Loucy (cell line): ENCODE measurements at regions not wholly inside any gene's neighbourhood (a gene's known extent, or its start where the extent isn't known, plus 50 kb on each side); places are given as distances from the start of the nearest gene placed in this dataset.

Source experiments
- H2AFZ ChIP-seq: fragments of 200-600 bp; sonication (generic); 2 replicates; pipeline ENCODE4 v1.6.0; 2016; ENCODE audit warnings: antibody characterized with exemption, mild to moderate bottlenecking, low read length, moderate library complexity
- H3F3A ChIP-seq: fragments of 200-600 bp; 2 replicates; pipeline ENCODE4 v1.6.0; 2016; ENCODE audit warnings: antibody characterized with exemption, low read depth, mild to moderate bottlenecking
- H3K27me3 ChIP-seq: fragments of 200-600 bp; sonication (generic); 2 replicates; pipeline ENCODE4 v1.6.1; 2014; ENCODE audit warnings: low read length, mild to moderate bottlenecking; ENCODE audit not compliant: insufficient read depth, poor library complexity, severe bottlenecking
- H3K36me3 ChIP-seq: fragments of 200-600 bp; sonication (generic); 2 replicates; pipeline ENCODE4 v1.6.1; 2016; ENCODE audit warnings: low read length; ENCODE audit not compliant: insufficient read depth
- H3K4me1 ChIP-seq: fragments of 200-600 bp; sonication (generic); 2 replicates; pipeline ENCODE4 v1.5.1; 2014; ENCODE audit warnings: low read length, mild to moderate bottlenecking; ENCODE audit not compliant: insufficient read depth, poor library complexity, severe bottlenecking
- H3K4me2 ChIP-seq: fragments of 200-600 bp; sonication (generic); 2 replicates; pipeline ENCODE4 v1.6.0; 2014; ENCODE audit warnings: antibody characterized with exemption, low read length, low read depth, mild to moderate bottlenecking; ENCODE audit not compliant: poor library complexity, severe bottlenecking
- H3K4me3 ChIP-seq: fragments of 200-600 bp; sonication (generic); 2 replicates; pipeline ENCODE4 v1.5.1; 2014; ENCODE audit warnings: low read length, mild to moderate bottlenecking, mixed read lengths; ENCODE audit not compliant: poor library complexity, severe bottlenecking
- H3K79me2 ChIP-seq: fragments of 200-600 bp; sonication (generic); 2 replicates; pipeline ENCODE4 v1.6.1; 2014; ENCODE audit warnings: low read length; ENCODE audit not compliant: insufficient read depth
- H3K9ac ChIP-seq: fragments of 200-600 bp; sonication (generic); 2 replicates; pipeline ENCODE4 v1.6.0; 2014; ENCODE audit warnings: mild to moderate bottlenecking, low read depth, low read length, moderate library complexity; ENCODE audit not compliant: poor library complexity, severe bottlenecking
- H3K9me2 ChIP-seq: fragments of 200-600 bp; sonication (generic); replicated peaks from 2 replicates; pipeline ENCODE4 v1.6.1; 2016; ENCODE audit warnings: low read depth, low read length, mixed read lengths
- H3K9me3 ChIP-seq: fragments of 200-600 bp; sonication (generic); 2 replicates; pipeline ENCODE4 v1.6.1; 2014; ENCODE audit warnings: mild to moderate bottlenecking, antibody characterized with exemption, low read length, low read depth; ENCODE audit not compliant: insufficient read depth
- H4K20me1 ChIP-seq: fragments of 200-600 bp; sonication (generic); 2 replicates; pipeline ENCODE4 v1.6.0; 2014; ENCODE audit warnings: antibody characterized with exemption, low read length, mild to moderate bottlenecking; ENCODE audit not compliant: insufficient read depth, poor library complexity, severe bottlenecking
- EZH2phosphoT487 ChIP-seq: fragments of 200-600 bp; IDR thresholded peaks from 2 replicates; pipeline ENCODE4 v1.6.1; 2018; ENCODE audit warnings: antibody characterized with exemption, mild to moderate bottlenecking, moderate library complexity, borderline replicate concordance
- TF ChIP-seq, protein P1 (sequence below): fragments of 200-600 bp; sonication (generic); conservative IDR thresholded peaks from 2 replicates; pipeline ENCODE4 v1.5.1; 2014; ENCODE audit warnings: mild to moderate bottlenecking, antibody characterized with exemption, low read length

DNA sequence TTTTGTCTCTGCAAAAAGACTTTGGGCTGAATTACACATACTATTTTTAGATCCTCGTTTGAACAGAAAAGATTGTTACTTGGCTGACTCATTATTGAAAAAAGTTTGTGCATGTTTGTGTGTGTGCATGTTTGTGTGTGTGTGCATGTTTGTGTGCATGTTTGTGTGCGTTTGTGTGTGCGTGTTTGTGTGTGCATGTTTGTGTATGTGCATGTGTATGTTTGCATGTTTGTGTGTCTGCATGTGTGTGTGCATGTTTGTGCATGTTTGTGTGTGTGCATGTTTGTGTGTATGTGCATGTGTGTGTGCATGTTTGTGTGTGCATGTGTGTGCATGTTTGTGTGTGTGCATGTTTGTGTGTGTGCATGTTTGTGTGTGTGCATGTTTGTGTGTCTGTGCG lies 201.1 kb upstream of the FAT1 start:
- no peak overlapping the region for H3K9ac ChIP-seq
- peaks cover 5% of the 10 kb centered on the region for H3K4me1 ChIP-seq
- TF ChIP-seq, protein P1, sequence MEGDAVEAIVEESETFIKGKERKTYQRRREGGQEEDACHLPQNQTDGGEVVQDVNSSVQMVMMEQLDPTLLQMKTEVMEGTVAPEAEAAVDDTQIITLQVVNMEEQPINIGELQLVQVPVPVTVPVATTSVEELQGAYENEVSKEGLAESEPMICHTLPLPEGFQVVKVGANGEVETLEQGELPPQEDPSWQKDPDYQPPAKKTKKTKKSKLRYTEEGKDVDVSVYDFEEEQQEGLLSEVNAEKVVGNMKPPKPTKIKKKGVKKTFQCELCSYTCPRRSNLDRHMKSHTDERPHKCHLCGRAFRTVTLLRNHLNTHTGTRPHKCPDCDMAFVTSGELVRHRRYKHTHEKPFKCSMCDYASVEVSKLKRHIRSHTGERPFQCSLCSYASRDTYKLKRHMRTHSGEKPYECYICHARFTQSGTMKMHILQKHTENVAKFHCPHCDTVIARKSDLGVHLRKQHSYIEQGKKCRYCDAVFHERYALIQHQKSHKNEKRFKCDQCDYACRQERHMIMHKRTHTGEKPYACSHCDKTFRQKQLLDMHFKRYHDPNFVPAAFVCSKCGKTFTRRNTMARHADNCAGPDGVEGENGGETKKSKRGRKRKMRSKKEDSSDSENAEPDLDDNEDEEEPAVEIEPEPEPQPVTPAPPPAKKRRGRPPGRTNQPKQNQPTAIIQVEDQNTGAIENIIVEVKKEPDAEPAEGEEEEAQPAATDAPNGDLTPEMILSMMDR: no peak
- no peak for TF ChIP-seq EZH2phosphoT487
- no peaks in the 10 kb centered on the region for H3K36me3 ChIP-seq
- H4K20me1 ChIP-seq: no peaks in the 10 kb centered on the region
- H3K9me3 ChIP-seq: no peaks in the 10 kb centered on the region
- H3K4me2 ChIP-seq: no peak overlapping the region
- H3K9me2 ChIP-seq: no peaks in the 10 kb centered on the region
- H3K4me3 ChIP-seq: no peak overlapping the region
- H3K79me2 ChIP-seq: no peaks in the 10 kb centered on the region
- H3F3A ChIP-seq: no peaks in the 10 kb centered on the region
- H2AFZ ChIP-seq: no peak overlapping the region
- no peaks in the 10 kb centered on the region for H3K27me3 ChIP-seq

DNA sequence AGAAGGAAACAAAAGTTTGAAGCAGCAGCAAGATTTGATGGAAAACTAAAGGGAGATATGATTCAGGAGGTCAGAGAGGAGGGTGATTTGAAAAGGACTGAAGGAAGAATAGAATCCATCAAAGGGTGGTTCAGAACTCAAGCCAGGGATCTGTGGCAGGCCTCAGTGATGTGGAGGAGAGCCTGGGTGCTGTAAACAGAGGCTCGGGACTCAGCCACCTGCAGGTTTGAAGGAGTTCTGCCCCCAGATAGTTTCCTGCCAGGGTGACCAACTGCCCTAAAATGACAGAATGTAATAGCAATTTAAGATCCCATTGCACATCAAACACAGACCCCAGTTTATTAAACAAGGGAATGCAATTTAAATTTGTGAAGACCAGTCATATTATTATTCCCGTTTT lies 204.0 kb upstream of the FAT1 start:
- H3K9me3 ChIP-seq: no peaks in the 10 kb centered on the region
- H4K20me1 ChIP-seq: no peaks in the 10 kb centered on the region
- H2AFZ ChIP-seq: peak overlapping the region; percentile 67; the same call in 1 of the 2 replicates
- H3K4me2 ChIP-seq: no peak overlapping the region
- H3K9me2 ChIP-seq: no peaks in the 10 kb centered on the region
- H3K79me2 ChIP-seq: no peaks in the 10 kb centered on the region
- H3K27me3 ChIP-seq: no peaks in the 10 kb centered on the region
- TF ChIP-seq, protein P1: no peak; the same call in 1 of the 2 replicates
- TF ChIP-seq EZH2phosphoT487: no peak
- H3F3A ChIP-seq: no peaks in the 10 kb centered on the region; the same call in 1 of the 2 replicates
- no peak overlapping the region for H3K4me3 ChIP-seq
- no peaks in the 10 kb centered on the region for H3K36me3 ChIP-seq
- H3K4me1 ChIP-seq: peaks cover 17% of the 10 kb centered on the region
- no peak overlapping the region for H3K9ac ChIP-seq

DNA sequence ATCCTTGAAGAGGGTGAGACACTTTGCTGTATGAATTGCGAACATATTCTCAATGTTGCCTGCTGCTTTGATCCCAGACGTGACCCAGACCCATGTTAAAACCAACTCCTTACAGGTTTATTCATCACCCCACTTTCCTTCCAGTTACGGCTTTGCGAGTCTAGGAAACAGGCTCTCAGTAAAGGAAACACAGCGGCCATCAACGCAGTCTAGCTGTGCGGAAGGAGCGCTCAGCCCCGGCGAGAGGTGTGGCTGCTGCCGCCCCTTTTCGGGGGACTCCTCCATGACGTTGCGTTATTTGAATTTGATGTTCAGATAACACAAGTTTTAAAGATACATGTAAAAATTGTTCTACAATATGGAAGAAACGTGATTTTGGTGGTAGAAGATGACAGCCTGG lies 206.4 kb upstream of the FAT1 start:
- peaks cover 41% of the 10 kb centered on the region for H3K4me1 ChIP-seq
- no peaks in the 10 kb centered on the region for H3K9me2 ChIP-seq
- H2AFZ ChIP-seq: no peak overlapping the region
- no peak overlapping the region for H3K4me2 ChIP-seq
- H3K4me3 ChIP-seq: no peak overlapping the region
- H3K27me3 ChIP-seq: no peaks in the 10 kb centered on the region
- TF ChIP-seq, protein P1: no peak
- TF ChIP-seq EZH2phosphoT487: no peak
- no peaks in the 10 kb centered on the region for H4K20me1 ChIP-seq
- peaks cover 11% of the 10 kb centered on the region for H3F3A ChIP-seq
- H3K79me2 ChIP-seq: no peaks in the 10 kb centered on the region
- H3K9me3 ChIP-seq: no peaks in the 10 kb centered on the region
- no peak overlapping the region for H3K9ac ChIP-seq
- no peaks in the 10 kb centered on the region for H3K36me3 ChIP-seq
